IPS DF 6.9 (cell line): ENCODE measurements at regions not wholly inside any gene's neighbourhood (a gene's known extent, or its start where the extent isn't known, plus 50 kb on each side); places are given as distances from the start of the nearest gene placed in this dataset.

Source experiments
- DNase-seq: peaks from one replicate; pipeline ENCODE4 v3.0.0-alpha.2; 2013; ENCODE audit warnings: low read depth, low spot score
- H3K27ac ChIP-seq: one replicate; pipeline ENCODE4 v1.5.1; 2013; ENCODE audit warnings: low read length, control low read depth
- H3K27me3 ChIP-seq: 2 replicates; pipeline ENCODE4 v1.6.1; 2013; ENCODE audit warnings: mild to moderate bottlenecking, low read length; ENCODE audit not compliant: control insufficient read depth, insufficient read depth
- H3K36me3 ChIP-seq: 2 replicates; pipeline ENCODE4 v1.6.1; 2013; ENCODE audit warnings: low read length; ENCODE audit not compliant: control insufficient read depth, insufficient read depth
- H3K4me1 ChIP-seq: 2 replicates; pipeline ENCODE4 v1.6.1; 2013; ENCODE audit warnings: low read length; ENCODE audit not compliant: control insufficient read depth, insufficient read depth
- H3K4me3 ChIP-seq: 2 replicates; pipeline ENCODE4 v1.5.1; 2013; ENCODE audit warnings: mild to moderate bottlenecking, low read length
- H3K9me3 ChIP-seq: 2 replicates; pipeline ENCODE4 v1.6.1; 2013; ENCODE audit warnings: low read length, inconsistent platforms; ENCODE audit not compliant: control insufficient read depth, insufficient read depth
- WGBS: extraction: QIAGEN DNeasy Blood & Tissue Kit; methylation state at CpG from one replicate; pipeline ENCODE4 v1.1.7; 2013; ENCODE audit warnings: mixed read lengths, missing lambda C conversion rate; ENCODE audit not compliant: insufficient read length, insufficient coverage; 5-methylcytosine and 5-hydroxymethylcytosine counted together

- no peaks in the 10 kb centered on the region for H3K36me3 ChIP-seq
- WGBS = no CpG with 5 or more reads among the region's 3 CpGs
- H3K27ac ChIP-seq = no peak overlapping the region
- H3K4me3 ChIP-seq = no peak overlapping the region
- H3K9me3 ChIP-seq = no peaks in the 10 kb centered on the region
- H3K4me1 ChIP-seq = no peaks in the 10 kb centered on the region
- no peaks in the 10 kb centered on the region for H3K27me3 ChIP-seq
- DNase-seq = no peak
These were observed 111.9 kb upstream of the IQCM start for GRCh38 chr4:149927514-149927913.

GRCh38 chr4:149928507-149928906, 112.9 kb upstream of the IQCM start:
- DNase-seq = no peak
- H3K27me3 ChIP-seq = no peaks in the 10 kb centered on the region
- H3K4me1 ChIP-seq = no peaks in the 10 kb centered on the region
- H3K27ac ChIP-seq = no peak overlapping the region
- H3K36me3 ChIP-seq = no peaks in the 10 kb centered on the region
- no peaks in the 10 kb centered on the region for H3K9me3 ChIP-seq
- no peak overlapping the region for H3K4me3 ChIP-seq
- WGBS = no CpG with 5 or more reads among the region's 1 CpG

- no CpG with 5 or more reads among the region's 2 CpGs for WGBS
- no peak overlapping the region for H3K4me3 ChIP-seq
- no peaks in the 10 kb centered on the region for H3K27me3 ChIP-seq
- no peaks in the 10 kb centered on the region for H3K9me3 ChIP-seq
- no peak overlapping the region for H3K27ac ChIP-seq
- H3K36me3 ChIP-seq = no peaks in the 10 kb centered on the region
- no peaks in the 10 kb centered on the region for H3K4me1 ChIP-seq
- DNase-seq = no peak
These were observed 115.8 kb upstream of the IQCM start for GRCh38 chr4:149931431-149931830.

- no peak for DNase-seq
- Histone ChIP-seq H3K4me1 (no peaks in the 10 kb centered on the region), H3K36me3 (no peaks in the 10 kb centered on the region), H3K27me3 (no peaks in the 10 kb centered on the region), H3K4me3 (no peak overlapping the region), H3K9me3 (no peaks in the 10 kb centered on the region), H3K27ac (no peak overlapping the region)
- WGBS = no CpG with 5 or more reads among the region's 3 CpGs
These were observed 116.5 kb upstream of the IQCM start for GRCh38 chr4:149932188-149932587.

DNA sequence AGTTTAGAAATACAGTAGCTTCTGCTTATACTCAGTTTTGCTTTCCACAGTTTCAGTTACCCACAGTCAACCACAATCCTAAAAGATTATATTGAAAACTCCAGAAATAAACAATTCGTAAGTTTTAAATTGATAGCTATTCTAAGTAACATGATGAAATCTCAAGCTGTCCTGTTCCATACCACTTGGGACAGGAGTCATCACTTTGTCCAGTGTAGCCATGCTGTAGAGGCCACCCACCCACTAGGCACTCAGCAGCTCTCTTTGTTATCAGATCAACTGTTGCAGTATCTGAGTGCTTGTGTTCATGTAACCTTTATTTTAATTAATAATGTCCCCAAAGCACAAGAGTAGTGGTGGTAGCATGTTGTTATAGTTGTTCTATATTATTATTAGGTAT, 117.5 kb upstream of the IQCM start:
- Histone ChIP-seq H3K27me3 (no peaks in the 10 kb centered on the region), H3K27ac (no peak overlapping the region), H3K4me1 (no peaks in the 10 kb centered on the region), H3K9me3 (no peaks in the 10 kb centered on the region), H3K4me3 (no peak overlapping the region), H3K36me3 (no peaks in the 10 kb centered on the region)
- DNase-seq = no peak
- WGBS = no CpG with 5 or more reads among the region's 1 CpG

DNA sequence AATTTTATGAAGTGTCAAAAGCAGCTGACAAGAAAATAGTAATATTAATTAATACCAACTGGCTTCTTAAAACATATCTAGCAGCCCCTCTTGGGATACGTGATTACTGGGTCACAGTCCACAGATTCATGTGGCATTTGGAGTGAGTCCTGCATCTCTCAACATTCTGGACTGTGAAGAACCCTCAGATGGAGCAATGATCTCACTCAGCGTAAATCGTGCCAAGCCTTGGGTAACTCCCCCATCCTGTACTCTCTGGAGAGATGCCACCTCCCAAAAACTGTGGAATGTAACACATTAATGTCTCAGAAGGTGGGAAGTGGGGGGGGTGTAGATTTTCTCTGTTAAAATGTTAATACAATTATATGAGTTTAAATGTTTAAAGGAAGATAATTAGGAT, 118.2 kb upstream of the IQCM start:
- DNase-seq = no peak
- Histone ChIP-seq H3K9me3 (no peaks in the 10 kb centered on the region), H3K4me1 (no peaks in the 10 kb centered on the region), H3K27me3 (no peaks in the 10 kb centered on the region), H3K27ac (no peak overlapping the region), H3K4me3 (no peak overlapping the region), H3K36me3 (no peaks in the 10 kb centered on the region)
- WGBS = no CpG with 5 or more reads among the region's 3 CpGs

GRCh38 chr4:149949381-149949780, 128.9 kb upstream of the DCLK2 start:
- DNase-seq = no peak
- no peaks in the 10 kb centered on the region for H3K27me3 ChIP-seq
- no peaks in the 10 kb centered on the region for H3K9me3 ChIP-seq
- no peaks in the 10 kb centered on the region for H3K4me1 ChIP-seq
- WGBS = no CpG with 5 or more reads among the region's 5 CpGs
- H3K4me3 ChIP-seq = no peak overlapping the region
- H3K36me3 ChIP-seq = no peaks in the 10 kb centered on the region
- H3K27ac ChIP-seq = no peak overlapping the region

GRCh38 chr4:149951152-149951900, 126.9 kb upstream of the DCLK2 start:
- no peak for DNase-seq
- WGBS = no CpG with 5 or more reads among the region's 5 CpGs
- Histone ChIP-seq H3K4me1 (no peaks in the 10 kb centered on the region), H3K27me3 (no peaks in the 10 kb centered on the region), H3K4me3 (no peak overlapping the region), H3K36me3 (no peaks in the 10 kb centered on the region), H3K27ac (no peak overlapping the region), H3K9me3 (no peaks in the 10 kb centered on the region)

DNA sequence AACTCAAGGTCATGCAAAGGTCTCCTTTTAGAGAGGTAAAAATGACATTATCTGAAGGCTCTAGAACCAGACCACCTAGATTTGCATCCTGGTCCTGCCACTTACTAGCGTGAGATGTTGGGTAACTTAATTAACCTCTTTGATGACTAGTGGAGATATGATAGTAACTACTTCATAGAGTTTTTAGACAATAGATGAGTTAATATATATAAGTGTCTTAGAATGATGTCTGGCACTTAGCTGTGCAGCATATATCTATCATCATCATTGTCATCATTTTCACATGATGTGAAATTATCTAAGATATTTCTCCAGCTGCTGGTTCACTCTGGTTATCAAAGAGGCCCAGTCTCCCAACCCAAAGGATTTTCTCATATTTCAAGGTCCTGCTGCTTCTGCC, 126.1 kb upstream of the DCLK2 start:
- Histone ChIP-seq H3K4me1 (no peaks in the 10 kb centered on the region), H3K27ac (no peak overlapping the region), H3K36me3 (no peaks in the 10 kb centered on the region), H3K27me3 (no peaks in the 10 kb centered on the region), H3K9me3 (no peaks in the 10 kb centered on the region), H3K4me3 (no peak overlapping the region)
- DNase-seq = no peak
- no CpG with 5 or more reads among the region's 1 CpG for WGBS

DNA sequence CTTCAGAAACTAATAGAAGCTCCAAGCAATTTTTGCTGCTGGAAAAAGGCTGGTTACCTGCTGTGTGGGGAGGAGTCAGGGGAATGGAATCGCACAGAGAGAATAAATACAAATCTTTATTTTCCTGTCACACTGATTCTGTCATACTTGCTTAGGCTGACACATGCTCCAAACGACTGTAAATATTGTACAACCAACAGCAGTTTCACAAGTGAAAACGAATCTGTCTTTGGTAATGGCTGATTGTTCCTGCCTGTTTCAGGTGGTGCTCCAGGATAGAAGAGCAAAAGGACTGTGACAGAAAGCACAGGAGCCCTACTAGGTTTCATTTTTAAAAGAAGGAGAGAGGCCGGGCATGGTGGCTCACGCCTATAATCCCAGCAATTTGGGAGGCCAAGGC, 125.5 kb upstream of the DCLK2 start:
- Histone ChIP-seq H3K9me3 (no peaks in the 10 kb centered on the region), H3K4me3 (no peak overlapping the region), H3K27ac (no peak overlapping the region), H3K27me3 (no peaks in the 10 kb centered on the region), H3K36me3 (no peaks in the 10 kb centered on the region), H3K4me1 (no peaks in the 10 kb centered on the region)
- no CpG with 5 or more reads among the region's 5 CpGs for WGBS
- DNase-seq = no peak

- Histone ChIP-seq H3K4me3 (no peak overlapping the region), H3K27me3 (no peaks in the 10 kb centered on the region), H3K27ac (no peak overlapping the region), H3K36me3 (no peaks in the 10 kb centered on the region), H3K9me3 (no peaks in the 10 kb centered on the region), H3K4me1 (no peaks in the 10 kb centered on the region)
- WGBS = no CpG with 5 or more reads among the region's 2 CpGs
- DNase-seq = no peak
These were observed 122.4 kb upstream of the DCLK2 start for GRCh38 chr4:149955780-149956390.
